Liver (tissue), 3 donors: ENCODE measurements at regions not wholly inside any gene's neighbourhood (a gene's known extent, or its start where the extent isn't known, plus 50 kb on each side); places are given as distances from the start of the nearest gene placed in this dataset.

Experiments
- HNF4G ChIP-seq: IDR thresholded peaks from 2 replicates; pipeline ENCODE4 v1.6.1; 2016; ENCODE audit warnings: antibody characterized with exemption
- RXRA ChIP-seq, 2 donors: IDR thresholded peaks; 2 replicates each; pipeline ENCODE4 v1.6.1; 2017 to 2018; ENCODE audit warnings: antibody characterized with exemption in 2 of 2, mild to moderate bottlenecking in 1 of 2
- SP1 ChIP-seq: IDR thresholded peaks from 2 replicates; pipeline ENCODE4 v1.6.1; 2018; ENCODE audit warnings: antibody characterized with exemption, mild to moderate bottlenecking
- YY1 ChIP-seq: IDR thresholded peaks from 2 replicates; pipeline ENCODE4 v1.6.1; 2016; ENCODE audit warnings: antibody characterized with exemption, mild to moderate bottlenecking
- TF ChIP-seq, protein P1 (sequence below): fragments of 150-350 bp; IDR thresholded peaks from 2 replicates; pipeline ENCODE4 v1.5.1; 2017; ENCODE audit warnings: improper control_type of control experiment, low read depth, low read length; ENCODE audit not compliant: missing input control
- TF ChIP-seq, protein P2 (sequence below): IDR thresholded peaks from 2 replicates; pipeline ENCODE4 v1.6.1; 2016; ENCODE audit warnings: antibody characterized with exemption
- TF ChIP-seq, protein P3 (sequence below): IDR thresholded peaks from 2 replicates; pipeline ENCODE4 v1.6.1; 2016; ENCODE audit warnings: antibody characterized with exemption
- donor health status: healthy.
- donor health status: healthy.

DNA sequence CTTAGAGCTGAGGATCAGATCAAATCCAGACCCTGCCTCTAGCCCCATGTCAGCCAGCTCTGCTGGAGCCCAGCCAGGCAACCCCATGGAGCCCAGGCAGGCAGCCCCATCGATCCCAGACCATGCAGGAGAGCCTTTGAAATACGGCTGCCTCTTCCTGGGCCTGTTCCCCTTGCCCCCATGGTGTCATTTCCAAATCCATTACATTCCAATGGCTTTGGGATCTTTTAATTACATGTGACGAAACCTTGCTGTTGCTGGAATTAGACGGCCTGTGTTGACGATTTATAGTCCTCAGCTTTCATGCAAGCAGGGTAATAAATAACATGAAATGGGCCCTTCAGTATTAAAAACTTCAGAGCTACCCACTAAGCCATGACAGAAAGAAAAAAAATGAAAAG is 75.8 kb upstream of the SLC14A2 start:
- TF ChIP-seq, protein P1, sequence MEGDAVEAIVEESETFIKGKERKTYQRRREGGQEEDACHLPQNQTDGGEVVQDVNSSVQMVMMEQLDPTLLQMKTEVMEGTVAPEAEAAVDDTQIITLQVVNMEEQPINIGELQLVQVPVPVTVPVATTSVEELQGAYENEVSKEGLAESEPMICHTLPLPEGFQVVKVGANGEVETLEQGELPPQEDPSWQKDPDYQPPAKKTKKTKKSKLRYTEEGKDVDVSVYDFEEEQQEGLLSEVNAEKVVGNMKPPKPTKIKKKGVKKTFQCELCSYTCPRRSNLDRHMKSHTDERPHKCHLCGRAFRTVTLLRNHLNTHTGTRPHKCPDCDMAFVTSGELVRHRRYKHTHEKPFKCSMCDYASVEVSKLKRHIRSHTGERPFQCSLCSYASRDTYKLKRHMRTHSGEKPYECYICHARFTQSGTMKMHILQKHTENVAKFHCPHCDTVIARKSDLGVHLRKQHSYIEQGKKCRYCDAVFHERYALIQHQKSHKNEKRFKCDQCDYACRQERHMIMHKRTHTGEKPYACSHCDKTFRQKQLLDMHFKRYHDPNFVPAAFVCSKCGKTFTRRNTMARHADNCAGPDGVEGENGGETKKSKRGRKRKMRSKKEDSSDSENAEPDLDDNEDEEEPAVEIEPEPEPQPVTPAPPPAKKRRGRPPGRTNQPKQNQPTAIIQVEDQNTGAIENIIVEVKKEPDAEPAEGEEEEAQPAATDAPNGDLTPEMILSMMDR = no peak
- TF ChIP-seq HNF4G (no peak), SP1 (no peak), RXRA (IDR thresholded peaks at IDR 0.05) (no peak), YY1 (no peak)
- TF ChIP-seq, protein P2, sequence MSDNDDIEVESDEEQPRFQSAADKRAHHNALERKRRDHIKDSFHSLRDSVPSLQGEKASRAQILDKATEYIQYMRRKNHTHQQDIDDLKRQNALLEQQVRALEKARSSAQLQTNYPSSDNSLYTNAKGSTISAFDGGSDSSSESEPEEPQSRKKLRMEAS = no peak
- TF ChIP-seq, protein P3, sequence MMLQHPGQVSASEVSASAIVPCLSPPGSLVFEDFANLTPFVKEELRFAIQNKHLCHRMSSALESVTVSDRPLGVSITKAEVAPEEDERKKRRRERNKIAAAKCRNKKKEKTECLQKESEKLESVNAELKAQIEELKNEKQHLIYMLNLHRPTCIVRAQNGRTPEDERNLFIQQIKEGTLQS = no peak
